NT2/D1 (cell line): ENCODE measurements at regions not wholly inside any gene's neighbourhood (a gene's known extent, or its start where the extent isn't known, plus 50 kb on each side); places are given as distances from the start of the nearest gene placed in this dataset.
A peak's percentile ranks its signal among the peaks of the same experiment; 100 is the strongest.

Source experiments
- DNase-seq: peaks from one replicate; pipeline ENCODE4 v3.0.0-alpha.2; 2011; ENCODE audit warnings: low read depth, low spot score
- H3K27me3 ChIP-seq: 2 replicates; pipeline ENCODE4 v1.6.0; 2011; ENCODE audit warnings: mild to moderate bottlenecking; ENCODE audit not compliant: insufficient read length, insufficient read depth
- H3K36me3 ChIP-seq: 2 replicates; pipeline ENCODE4 v1.6.1; 2011; ENCODE audit warnings: mild to moderate bottlenecking, low read length, mixed read lengths; ENCODE audit not compliant: insufficient read depth, insufficient read length
- H3K4me1 ChIP-seq: 2 replicates; pipeline ENCODE4 v1.5.1; 2011; ENCODE audit not compliant: insufficient read depth, insufficient read length
- H3K4me3 ChIP-seq: 2 replicates; pipeline ENCODE4 v1.5.1; 2011; ENCODE audit warnings: low read depth; ENCODE audit not compliant: insufficient read length
- H3K9ac ChIP-seq: 2 replicates; pipeline ENCODE4 v1.6.0; 2011; ENCODE audit warnings: low read depth; ENCODE audit not compliant: insufficient read length
- H3K9me3 ChIP-seq: 2 replicates; pipeline ENCODE4 v1.5.1; 2011; ENCODE audit warnings: mild to moderate bottlenecking, low read length; ENCODE audit not compliant: insufficient read depth
- SUZ12 ChIP-seq: IDR thresholded peaks from 2 replicates; pipeline ENCODE4 v1.6.1; 2011; ENCODE audit not compliant: insufficient read length, insufficient read depth; ENCODE audit errors: extremely low read depth
- YY1 ChIP-seq: IDR thresholded peaks from 2 replicates; pipeline ENCODE4 v1.6.1; 2011; ENCODE audit not compliant: insufficient read length, insufficient read depth
- ZNF274 ChIP-seq: IDR thresholded peaks from 2 replicates; pipeline ENCODE4 v1.6.1; 2011; ENCODE audit warnings: mild to moderate bottlenecking, low read depth, low read length

DNA sequence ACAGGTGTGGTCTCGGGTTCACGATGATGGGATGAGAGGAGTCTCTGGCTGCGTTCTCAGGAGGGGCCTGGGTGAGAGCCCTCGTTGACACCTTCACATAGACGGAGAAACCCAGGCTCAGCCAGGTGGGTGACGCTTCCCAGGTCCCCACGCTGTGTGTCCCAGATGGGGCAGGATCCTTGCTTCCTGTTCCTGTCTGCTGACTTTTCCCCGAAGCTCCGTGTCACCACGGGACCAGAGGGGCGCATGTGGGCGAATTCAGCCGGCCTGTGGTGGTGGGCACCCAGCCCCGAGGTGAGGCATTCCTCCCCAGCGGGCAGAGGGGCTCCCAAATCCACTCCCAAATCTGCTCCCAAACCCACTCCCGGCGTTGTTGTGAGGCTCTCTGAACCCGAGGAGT lies 732.8 kb downstream of the BRD1 start:
- Histone ChIP-seq H3K27me3 (no peaks in the 10 kb centered on the region), H3K4me3 (no peak overlapping the region), H3K4me1 (peaks cover 2% of the 10 kb centered on the region), H3K36me3 (no peaks in the 10 kb centered on the region), H3K9me3 (no peaks in the 10 kb centered on the region), H3K9ac (peak overlapping the region; percentile 21)
- no peak for DNase-seq
- no peak for TF ChIP-seq ZNF274
- TF ChIP-seq YY1, result no peak
- TF ChIP-seq SUZ12, result no peak

DNA sequence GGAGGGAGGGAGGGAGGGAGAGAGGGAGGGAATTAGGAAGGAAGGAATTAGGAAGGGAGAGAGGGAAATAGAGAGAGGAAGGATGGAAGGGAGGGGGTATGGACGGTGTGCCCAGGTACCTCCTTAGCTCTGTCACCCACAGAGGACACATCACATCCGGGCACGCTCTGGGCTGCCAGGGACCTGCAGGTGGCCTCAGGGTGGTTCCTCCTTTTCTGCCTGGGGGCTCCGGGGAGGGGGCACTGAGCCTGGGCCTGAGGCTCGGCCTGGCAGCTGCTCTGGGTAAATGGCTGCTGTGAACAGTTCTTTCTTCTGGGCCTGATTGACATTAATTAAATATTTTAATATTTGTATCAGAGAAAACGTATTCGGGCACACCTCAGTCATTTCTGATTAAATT lies 733.5 kb downstream of the BRD1 start:
- Histone ChIP-seq H3K9me3 (no peaks in the 10 kb centered on the region), H3K4me3 (no peak overlapping the region), H3K27me3 (no peaks in the 10 kb centered on the region), H3K36me3 (no peaks in the 10 kb centered on the region), H3K9ac (no peak overlapping the region), H3K4me1 (peaks cover 2% of the 10 kb centered on the region)
- TF ChIP-seq YY1 (no peak), SUZ12 (no peak), ZNF274 (no peak)
- no peak for DNase-seq

DNA sequence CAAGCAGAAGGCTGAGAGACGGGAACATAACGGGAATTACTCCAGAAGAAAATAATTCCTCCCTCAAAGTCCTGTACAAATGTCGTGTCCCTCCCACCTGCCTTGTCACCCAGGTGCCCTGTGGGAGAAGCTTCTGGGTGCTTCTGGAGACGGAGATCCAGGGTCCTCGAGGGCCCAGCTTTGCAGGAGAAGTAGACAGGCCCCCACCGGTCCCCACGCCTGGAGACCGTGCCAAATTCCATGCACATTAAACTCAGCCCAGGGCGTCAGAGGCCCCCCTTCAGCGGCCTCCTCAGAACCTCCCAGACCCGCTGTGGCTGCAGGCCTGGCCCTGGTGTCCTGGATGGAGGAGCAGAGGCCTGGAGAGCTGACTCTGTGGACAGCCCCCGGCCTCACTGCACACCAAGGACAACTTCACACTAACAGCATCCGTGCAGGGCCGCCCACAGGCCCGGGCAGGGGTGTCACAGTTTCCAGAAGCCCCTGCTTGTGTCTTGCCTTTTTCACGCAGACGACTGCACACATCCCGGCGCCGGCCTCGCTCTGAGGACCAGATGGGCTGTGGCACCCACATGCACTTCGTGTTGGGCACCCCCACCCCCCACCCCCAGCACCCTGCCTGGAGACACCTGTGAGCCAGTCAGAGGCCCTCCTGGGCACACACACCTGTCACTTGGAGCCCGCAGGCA lies 734.3 kb downstream of the BRD1 start:
- no peak overlapping the region for H3K9ac ChIP-seq
- H3K27me3 ChIP-seq, result no peaks in the 10 kb centered on the region
- no peak overlapping the region for H3K4me3 ChIP-seq
- TF ChIP-seq SUZ12 (no peak), ZNF274 (no peak), YY1 (no peak)
- H3K4me1 ChIP-seq, result peaks cover 2% of the 10 kb centered on the region
- H3K9me3 ChIP-seq, result no peaks in the 10 kb centered on the region
- DNase-seq, result no peak
- no peaks in the 10 kb centered on the region for H3K36me3 ChIP-seq

DNA sequence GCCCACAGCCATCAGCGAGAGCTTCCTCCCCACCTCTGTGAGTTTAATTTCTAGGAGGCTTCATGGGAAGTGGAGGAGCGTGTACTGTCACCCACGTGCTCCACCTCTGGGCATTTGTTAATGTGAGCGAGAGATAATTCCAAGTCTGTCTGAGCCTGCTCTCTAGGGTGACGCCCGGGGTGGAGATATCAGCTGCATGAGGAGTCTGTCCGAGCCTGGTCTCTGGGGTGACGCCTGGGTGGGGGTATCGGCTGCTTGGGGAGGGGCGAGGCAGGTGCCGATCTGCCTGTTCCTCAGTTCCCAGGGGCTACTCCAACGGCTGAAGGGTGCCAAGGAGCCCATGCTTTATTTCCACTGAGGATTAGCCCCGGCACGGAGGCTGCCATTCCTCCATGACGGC lies 735.0 kb downstream of the BRD1 start:
- Histone ChIP-seq H3K4me3 (no peak overlapping the region), H3K9ac (no peak overlapping the region), H3K36me3 (no peaks in the 10 kb centered on the region), H3K9me3 (no peaks in the 10 kb centered on the region), H3K4me1 (peaks cover 2% of the 10 kb centered on the region), H3K27me3 (no peaks in the 10 kb centered on the region)
- no peak for DNase-seq
- no peak for TF ChIP-seq ZNF274
- TF ChIP-seq SUZ12, result no peak
- no peak for TF ChIP-seq YY1

DNA sequence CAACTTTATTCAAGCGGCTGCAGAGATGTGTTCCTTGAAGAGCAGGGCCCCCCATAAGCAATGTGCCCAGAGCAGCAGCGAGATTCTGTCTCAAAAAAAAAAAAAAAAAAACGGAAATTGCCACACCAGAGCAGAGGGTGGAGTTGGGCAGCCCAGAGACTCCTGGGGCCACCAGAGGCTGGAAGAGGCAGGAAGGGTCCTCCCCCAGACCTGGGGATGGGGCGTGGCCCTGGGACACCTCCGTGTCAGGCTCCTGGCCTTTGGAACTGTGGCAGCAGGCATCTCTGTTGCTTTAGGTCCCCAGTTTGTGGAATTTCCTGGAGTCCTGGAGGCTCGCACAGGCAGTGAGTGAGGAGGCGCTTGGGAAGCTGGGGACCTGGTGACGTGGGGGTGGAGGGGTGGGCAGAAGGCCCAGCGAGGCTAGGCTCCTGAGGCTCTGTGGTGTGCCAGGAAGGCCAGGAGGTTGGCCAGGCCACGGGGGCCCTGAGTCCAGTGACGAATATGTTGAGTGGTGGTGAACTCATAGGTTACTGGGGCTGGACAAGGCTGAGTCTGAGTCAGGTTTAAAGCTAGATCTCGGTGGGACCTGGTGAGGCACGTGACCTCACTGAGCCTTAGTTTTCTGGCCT lies 735.6 kb downstream of the BRD1 start:
- Histone ChIP-seq H3K4me3 (no peak overlapping the region), H3K9me3 (no peaks in the 10 kb centered on the region)
- DNase-seq, result no peak

DNA sequence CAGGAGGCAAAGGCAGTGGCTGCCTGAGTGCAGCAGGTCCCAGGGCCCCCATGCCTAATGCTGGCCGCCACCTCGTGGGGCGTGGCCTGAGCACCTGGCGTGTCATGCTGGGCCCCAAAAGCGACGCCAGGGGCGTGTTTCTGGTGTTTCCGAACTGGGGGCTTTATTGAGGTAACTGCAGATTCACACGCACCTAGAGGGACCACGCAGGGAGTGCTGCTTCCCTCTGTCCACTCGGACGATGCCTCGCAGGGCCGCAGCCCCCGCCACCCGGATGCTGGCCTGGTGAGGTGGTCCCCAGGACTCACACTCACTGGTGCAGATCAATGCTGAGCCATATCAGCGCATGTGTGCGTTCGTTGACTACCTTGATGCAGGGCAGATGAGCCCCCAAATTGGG lies 736.2 kb downstream of the BRD1 start:
- H3K9me3 ChIP-seq, result no peaks in the 10 kb centered on the region
- no peak overlapping the region for H3K4me3 ChIP-seq
- TF ChIP-seq YY1, result no peak
- no peak for TF ChIP-seq ZNF274
- TF ChIP-seq SUZ12, result no peak

More for the DNA sequence above, 735.6 kb downstream of the BRD1 start:
- Histone ChIP-seq H3K36me3 (no peaks in the 10 kb centered on the region), H3K9ac (no peak overlapping the region), H3K27me3 (no peaks in the 10 kb centered on the region), H3K4me1 (peaks cover 2% of the 10 kb centered on the region)
- TF ChIP-seq SUZ12 (no peak), ZNF274 (no peak), YY1 (no peak)

DNA sequence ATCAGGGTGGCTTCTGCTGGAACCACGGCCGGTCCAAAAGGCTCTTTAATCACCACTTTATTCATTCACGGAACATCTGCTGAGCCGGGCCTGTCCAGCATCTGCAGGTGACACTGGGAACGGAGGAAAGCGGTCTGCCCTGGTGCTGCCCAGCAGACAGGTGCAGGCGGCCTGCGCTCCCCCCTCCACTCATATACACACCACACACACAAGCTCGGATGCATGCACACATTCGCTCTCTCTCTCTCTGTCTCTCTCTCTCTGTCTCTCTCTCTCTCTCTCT lies 736.9 kb downstream of the BRD1 start:
- H3K4me1 ChIP-seq, result peaks cover 2% of the 10 kb centered on the region
- H3K9me3 ChIP-seq, result no peaks in the 10 kb centered on the region
- no peaks in the 10 kb centered on the region for H3K27me3 ChIP-seq
- no peak for DNase-seq
- H3K36me3 ChIP-seq, result no peaks in the 10 kb centered on the region
- no peak for TF ChIP-seq ZNF274
- TF ChIP-seq SUZ12, result no peak
- TF ChIP-seq YY1, result no peak
- no peak overlapping the region for H3K9ac ChIP-seq
- H3K4me3 ChIP-seq, result no peak overlapping the region

More for the DNA sequence above, 736.2 kb downstream of the BRD1 start:
- H3K36me3 ChIP-seq, result no peaks in the 10 kb centered on the region
- H3K27me3 ChIP-seq, result no peaks in the 10 kb centered on the region
- H3K4me1 ChIP-seq, result peaks cover 2% of the 10 kb centered on the region
- no peak overlapping the region for H3K9ac ChIP-seq
- no peak for DNase-seq
